GM18517 (cell line): ENCODE measurements at regions not wholly inside any gene's neighbourhood (a gene's known extent, or its start where the extent isn't known, plus 50 kb on each side); places are given as distances from the start of the nearest gene placed in this dataset.

ENCODE experiments used
- ATAC-seq: cut with Tn5 transposase; IDR thresholded peaks from one replicate; pipeline ENCODE4 v1.9.1; 2021; ENCODE audit warnings: mild to moderate bottlenecking, moderate library complexity; ENCODE audit not compliant: unreplicated experiment

DNA sequence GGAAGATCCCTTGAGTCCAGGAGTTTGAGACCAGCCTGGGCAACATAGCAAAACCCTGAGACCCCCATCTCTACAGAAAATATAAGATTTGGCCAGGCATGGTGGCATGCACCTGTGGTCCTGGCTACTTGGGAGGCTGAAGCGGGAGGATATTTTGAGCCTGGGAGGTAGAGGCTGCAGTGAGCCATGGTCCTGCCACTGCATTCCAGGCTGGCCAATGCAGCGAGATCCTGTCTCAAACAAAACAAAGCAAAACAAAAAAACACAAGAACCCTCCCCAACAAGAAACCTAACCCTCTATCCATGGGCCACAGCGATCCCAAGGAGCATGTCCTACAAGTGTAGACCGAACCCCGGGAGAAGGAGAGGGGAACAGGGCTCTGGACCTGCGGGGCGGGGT lies 133.3 kb downstream of the MGAT5B start:
- no peak for ATAC-seq

GRCh38 chr17:77002103-77003045 lies 134.2 kb downstream of the MGAT5B start:
- no peak for ATAC-seq

GRCh38 chr17:77003699-77004098 lies 135.5 kb downstream of the MGAT5B start:
- ATAC-seq, result no peak

DNA sequence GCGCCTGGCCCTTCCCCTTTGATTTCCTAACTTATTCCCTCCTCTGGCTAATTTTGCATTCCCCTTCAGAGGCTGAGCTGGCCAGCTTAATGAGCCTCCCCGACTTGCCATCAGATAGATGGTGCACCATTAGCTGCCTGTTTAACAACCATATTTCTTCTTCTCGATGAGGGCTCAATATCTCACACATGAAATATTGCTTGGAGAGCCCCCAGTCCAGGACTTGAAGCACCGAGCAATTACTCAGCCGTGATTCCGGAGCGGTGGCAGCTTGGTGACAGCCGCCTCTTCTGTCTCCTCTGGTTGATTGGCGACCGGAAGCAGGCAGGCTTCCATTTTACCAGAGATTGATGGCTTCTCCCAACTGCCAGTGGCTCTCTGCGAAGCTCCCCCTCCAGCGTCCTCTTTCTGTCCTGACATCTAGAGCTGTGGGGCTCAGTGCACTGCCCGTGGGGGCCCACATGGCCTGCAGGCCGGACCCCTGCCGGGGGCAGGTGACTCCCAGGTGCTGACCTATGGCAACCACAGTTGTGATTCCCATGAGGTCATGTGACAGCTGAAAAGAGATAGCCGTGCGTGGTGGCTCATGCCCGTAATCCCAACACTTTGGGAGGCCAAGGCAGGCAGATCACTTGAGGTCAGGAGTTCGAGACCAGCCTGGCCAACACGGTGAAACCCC lies 133.7 kb upstream of the SEC14L1 start:
- ATAC-seq, result no peak

- ATAC-seq, result no peak
Observed at GRCh38 chr17:77009877-77010276, 130.9 kb upstream of the SEC14L1 start.

- no peak for ATAC-seq
Observed at GRCh38 chr17:77010667-77011066, 130.1 kb upstream of the SEC14L1 start.

- no peak for ATAC-seq
Observed at GRCh38 chr17:77011173-77012011, 129.4 kb upstream of the SEC14L1 start.

- ATAC-seq, result no peak
Observed at GRCh38 chr17:77018504-77018903, 122.3 kb upstream of the SEC14L1 start.

DNA sequence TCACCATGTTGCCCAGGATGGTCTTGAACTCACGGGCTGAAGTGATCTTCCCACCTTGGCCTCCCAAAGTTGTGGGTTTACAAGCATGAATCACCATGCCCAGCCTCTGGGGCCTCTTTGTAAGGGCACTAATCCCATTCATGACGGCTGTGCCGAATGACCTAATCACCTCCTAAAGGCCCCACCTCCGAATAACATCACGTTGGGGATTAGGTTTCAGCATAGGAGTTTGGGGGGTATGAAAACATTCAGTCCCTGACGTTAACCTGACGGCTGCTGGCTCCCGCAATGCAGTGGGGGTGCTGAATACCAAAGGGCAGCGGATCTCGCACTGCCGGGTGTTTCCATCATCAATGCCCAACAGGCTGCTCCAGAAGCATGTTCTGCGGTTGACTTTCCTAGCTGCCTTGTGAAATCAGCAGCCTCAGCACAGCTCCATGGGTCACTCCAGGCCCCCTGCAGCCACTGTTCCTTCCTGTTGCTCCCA lies 120.8 kb upstream of the SEC14L1 start:
- no peak for ATAC-seq

DNA sequence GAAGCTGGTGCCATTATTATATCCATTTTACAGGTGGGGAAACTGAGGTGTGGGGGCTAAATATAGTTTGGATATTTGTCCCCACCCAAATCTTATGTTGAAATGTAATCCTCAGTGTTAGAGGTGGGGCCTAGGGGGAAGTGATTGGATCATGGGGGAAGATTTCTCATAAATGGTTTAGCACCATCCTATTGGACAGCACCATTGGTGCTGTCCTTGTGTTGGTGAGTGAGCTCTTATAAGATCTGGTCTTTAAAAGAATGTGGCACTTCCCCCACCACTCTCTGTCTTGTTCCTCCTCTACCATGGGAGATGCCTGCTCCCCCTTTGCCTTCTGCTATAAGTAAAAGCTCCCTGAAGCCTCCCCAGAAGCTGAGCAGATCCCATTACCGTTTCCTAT lies 119.8 kb upstream of the SEC14L1 start:
- ATAC-seq, result no peak

DNA sequence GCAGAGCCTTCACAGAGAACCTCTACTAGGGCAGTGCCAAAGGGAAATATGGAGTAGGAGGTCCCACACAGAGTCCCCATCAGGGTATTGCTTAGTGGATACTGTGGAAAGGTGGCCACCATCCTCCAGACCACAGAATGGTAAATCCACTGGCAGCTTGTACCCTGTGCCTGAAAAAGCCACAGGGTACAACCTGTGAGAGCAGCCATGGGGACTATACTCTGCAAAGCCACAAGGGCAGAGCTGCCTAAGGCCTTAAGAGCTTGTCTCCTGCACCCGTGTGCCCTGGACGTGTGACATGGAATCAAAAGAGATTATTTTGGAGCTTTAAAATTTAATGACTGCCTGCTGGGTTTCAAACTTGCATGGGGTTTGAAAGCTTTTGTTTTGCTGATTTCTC lies 118.0 kb upstream of the SEC14L1 start:
- no peak for ATAC-seq

- ATAC-seq, result no peak
Observed at GRCh38 chr17:77025781-77026180, 115.0 kb upstream of the SEC14L1 start.

DNA sequence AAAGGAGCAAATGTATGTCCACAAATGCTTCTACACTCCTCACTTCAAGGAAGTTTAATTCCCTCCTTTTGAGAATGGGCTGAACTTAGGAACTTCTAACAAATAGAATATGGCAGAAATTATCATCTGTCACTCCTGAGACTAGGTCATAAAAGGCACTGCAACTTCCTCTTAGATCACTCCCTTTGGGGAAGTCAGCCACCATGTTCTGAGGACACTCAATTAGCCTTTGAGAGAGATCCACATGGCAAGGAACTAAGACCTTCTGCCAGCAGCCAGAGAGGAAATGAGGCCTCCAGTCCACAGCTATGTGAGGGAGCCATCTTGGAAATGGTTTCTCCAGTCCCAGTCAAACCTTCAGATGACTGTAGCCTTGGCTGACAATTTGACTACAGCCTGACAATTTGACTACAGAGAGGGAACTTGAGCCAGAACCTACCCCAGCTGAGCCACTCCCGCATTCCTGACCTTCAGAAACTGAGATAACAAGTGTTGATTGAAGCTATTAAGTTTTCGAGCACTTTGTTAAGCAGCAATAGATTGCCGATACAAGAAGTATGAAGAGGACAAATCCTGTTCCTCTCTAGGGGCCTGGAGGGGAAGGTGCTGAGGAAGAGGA lies 113.4 kb upstream of the SEC14L1 start:
- ATAC-seq, result no peak

- ATAC-seq, result no peak
Observed at GRCh38 chr17:77028900-77029299, 111.9 kb upstream of the SEC14L1 start.

DNA sequence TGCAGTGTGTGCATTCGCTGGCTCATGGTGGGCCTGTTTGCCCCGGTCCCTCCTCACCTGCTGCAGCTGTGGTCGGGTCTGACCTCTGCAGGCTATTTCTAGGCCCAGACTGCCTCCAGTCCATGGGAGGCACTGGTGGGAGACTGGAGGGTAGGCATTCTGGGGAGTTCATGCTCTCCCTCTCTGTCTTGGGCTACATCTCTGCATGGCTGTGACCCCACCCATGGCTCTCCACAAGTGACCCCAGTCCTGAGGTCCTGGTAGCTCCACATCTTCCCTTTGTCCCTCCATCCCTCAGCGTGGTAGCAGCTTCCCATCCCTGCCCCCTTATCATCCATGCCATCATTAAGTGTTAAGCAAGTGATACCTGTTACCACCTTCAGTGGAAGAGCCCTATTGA lies 107.8 kb upstream of the SEC14L1 start:
- ATAC-seq, result no peak

DNA sequence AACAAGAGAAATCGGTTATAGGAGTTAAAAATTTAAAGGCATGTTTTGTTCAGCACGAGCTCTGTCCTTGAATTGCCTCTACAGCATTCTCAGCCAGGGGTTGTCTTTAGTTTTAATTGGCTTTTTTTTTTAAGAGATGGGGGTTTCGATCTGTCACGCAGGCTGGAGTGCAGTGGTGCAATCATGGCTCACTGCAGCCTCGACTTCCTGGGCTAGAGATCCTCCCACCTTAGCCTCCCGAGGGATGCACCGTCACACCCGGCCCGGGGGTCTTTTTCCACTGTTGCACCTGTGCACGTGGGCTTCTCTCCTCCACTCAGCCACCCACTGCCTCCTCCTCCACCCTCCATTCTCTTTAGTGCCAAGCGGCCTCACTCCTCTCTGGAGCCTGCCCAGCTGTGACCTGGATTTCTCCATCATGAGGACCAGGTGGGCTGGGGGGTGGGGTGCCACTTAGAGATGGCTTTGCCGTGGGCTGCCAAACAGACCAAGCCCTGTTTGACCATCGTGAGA lies 106.8 kb upstream of the SEC14L1 start:
- ATAC-seq, result no peak

- ATAC-seq, result no peak
Observed at GRCh38 chr17:77034677-77035424, 105.9 kb upstream of the SEC14L1 start.

DNA sequence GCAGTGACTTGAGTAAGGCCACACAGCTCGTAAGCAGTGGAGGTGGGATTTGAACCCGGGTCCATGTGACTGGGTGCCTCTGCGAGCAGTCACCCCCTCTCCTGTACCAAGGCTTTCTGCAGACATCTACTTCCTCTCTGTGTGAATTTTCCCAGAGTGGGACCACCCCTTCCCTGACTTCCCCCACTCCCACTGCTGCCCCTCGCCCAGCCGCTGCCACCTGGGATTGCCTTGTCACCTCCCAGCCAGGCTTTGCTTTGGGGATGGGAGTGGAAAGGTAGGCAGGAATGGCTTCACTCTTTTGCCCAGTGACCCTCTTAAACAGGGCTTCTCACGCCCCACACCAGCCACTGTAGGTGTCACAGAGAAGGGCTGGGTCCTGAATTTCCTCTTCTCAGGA lies 105.2 kb upstream of the SEC14L1 start:
- ATAC-seq, result no peak

GRCh38 chr17:77036136-77036840 lies 104.5 kb upstream of the SEC14L1 start:
- ATAC-seq, result no peak
